Activated CD4-positive, alpha-beta T cell treated with anti-CD3 and anti-CD28 coated beads for 36 hours (primary cell): ENCODE measurements at regions not wholly inside any gene's neighbourhood (a gene's known extent, or its start where the extent isn't known, plus 50 kb on each side); places are given as distances from the start of the nearest gene placed in this dataset.
"Not testable (repeated sequence)": the region's sequence is repeated elsewhere in the genome, so short reads cannot be mapped to it uniquely, and the experiment has no call there.

ENCODE experiments used
- ATAC-seq: fragments of 200-7000 bp; cut with Tn5 transposase; one replicate; pipeline ENCODE4 v1.10.0; 2021; ENCODE audit warnings: mild to moderate bottlenecking, moderate library complexity
- CTCF ChIA-PET: fragments of 350-600 bp; sonication (Branson Sonifier 250); formaldehyde crosslinking; loops from one replicate; lab custom pipeline; 2021; ENCODE audit warnings: antibody characterized with exemption; lab: Charles Lee
- POLR2A ChIA-PET: fragments of 350-600 bp; sonication (Branson Sonifier 250); formaldehyde crosslinking; loops from one replicate; lab custom pipeline; 2021; ENCODE audit warnings: antibody characterized with exemption, inconsistent platforms; lab: Charles Lee
- DNase-seq: peaks from one replicate; pipeline ENCODE4 v3.0.0-alpha.2; 2020
- H3K27ac Mint-ChIP-seq: one replicate; pipeline ENCODE4 v1.8.0; 2021; ENCODE audit warnings: mixed read lengths
- H3K27me3 Mint-ChIP-seq: one replicate; pipeline ENCODE4 v1.8.0; 2021; ENCODE audit warnings: mixed read lengths
- H3K36me3 Mint-ChIP-seq: one replicate; pipeline ENCODE4 v1.8.0; 2021; ENCODE audit warnings: low read depth, mixed read lengths
- H3K4me1 Mint-ChIP-seq: one replicate; pipeline ENCODE4 v1.8.0; 2021; ENCODE audit warnings: mixed read lengths
- H3K4me3 Mint-ChIP-seq: one replicate; pipeline ENCODE4 v1.8.0; 2021; ENCODE audit warnings: mild to moderate bottlenecking, moderate library complexity, mixed read lengths
- H3K9me3 Mint-ChIP-seq: one replicate; pipeline ENCODE4 v1.8.0; 2021; ENCODE audit warnings: low read depth, mixed read lengths
- intact Hi-C, 2 experiments: fragments of 100-400 bp; cut with DNase I in 1 of 2; cut with micrococcal nuclease in 1 of 2; formaldehyde crosslinking; loops; one replicate each; pipeline versions ENCODE4 v1.14.2 to v1.15.1; 2022 to 2024; cut with DNase I, micrococcal nuclease

DNA sequence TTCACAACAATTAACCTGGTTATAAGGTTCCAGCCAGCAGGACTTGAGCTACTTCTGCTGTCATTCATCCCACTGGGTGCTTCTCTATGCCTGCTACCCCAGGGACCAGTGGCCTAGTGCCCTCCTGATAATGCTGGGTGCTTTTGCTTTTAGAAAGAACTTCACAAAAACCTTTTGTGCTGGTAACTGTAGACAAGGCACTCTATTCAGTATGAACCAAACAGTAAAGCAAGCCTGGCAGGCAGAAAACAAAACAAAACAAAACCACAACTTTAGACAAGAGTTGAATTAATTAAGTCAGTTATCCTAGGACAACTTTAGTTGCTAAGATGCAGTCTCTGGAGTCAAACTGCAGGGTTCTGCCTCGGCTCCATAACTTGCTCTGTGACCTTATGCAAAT is 61.9 kb upstream of the ADGRL2 start:
- intact Hi-C loops: no loop called here
- Mint-ChIP-seq H3K9me3 (no peaks in the 10 kb centered on the region), H3K4me1 (no peaks in the 10 kb centered on the region), H3K27ac (no peak overlapping the region), H3K36me3 (no peaks in the 10 kb centered on the region), H3K27me3 (no peaks in the 10 kb centered on the region), H3K4me3 (no peak overlapping the region)
- CTCF ChIA-PET: no interaction called here
- no peak for ATAC-seq
- POLR2A ChIA-PET: no interaction called here
- DNase-seq: no peak

DNA sequence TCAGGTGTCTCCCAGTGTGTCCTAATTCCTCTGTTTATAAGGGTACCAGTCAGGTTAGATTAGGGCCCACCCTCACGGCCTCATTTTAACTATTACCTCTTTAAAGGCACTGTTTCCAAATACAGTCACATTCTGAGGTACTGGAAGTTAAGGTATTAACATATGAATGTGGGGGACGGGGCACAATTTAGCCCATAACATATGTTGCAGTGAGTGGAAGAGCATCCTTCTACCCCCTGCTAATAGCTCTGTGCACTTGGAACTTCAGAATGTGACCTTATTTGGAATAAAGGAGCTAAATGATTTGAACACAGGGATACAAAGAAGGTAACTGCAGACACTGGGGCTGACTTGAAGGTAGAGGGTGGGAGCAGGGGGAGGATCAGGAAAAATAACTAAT is 67.3 kb upstream of the ADGRL2 start:
- ATAC-seq (no peak), DNase-seq (no peak)
- ChIA-PET CTCF (no interaction called here), POLR2A (no interaction called here)
- intact Hi-C loops: no loop called here
- Mint-ChIP-seq H3K4me3 (no peak overlapping the region), H3K9me3 (no peaks in the 10 kb centered on the region), H3K27ac (no peak overlapping the region), H3K4me1 (no peaks in the 10 kb centered on the region), H3K27me3 (no peaks in the 10 kb centered on the region), H3K36me3 (no peaks in the 10 kb centered on the region)

DNA sequence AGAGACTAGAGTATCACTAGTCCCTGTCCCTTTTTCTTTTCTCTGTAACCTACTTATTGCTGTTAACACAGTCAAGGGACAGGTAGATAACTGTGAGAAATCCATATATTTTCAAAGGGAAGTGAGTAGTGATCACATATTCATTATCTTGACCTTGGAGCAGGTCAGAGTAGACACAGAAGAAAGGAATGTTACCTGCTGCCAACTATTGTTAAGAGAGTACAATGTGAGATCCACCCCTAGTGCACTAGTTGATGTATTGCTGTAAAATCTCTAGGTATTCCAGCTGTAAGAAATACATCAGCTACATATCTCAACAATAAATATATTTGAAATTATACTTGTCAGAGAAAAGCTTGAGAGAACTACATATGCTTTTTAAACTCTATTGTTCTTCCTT is 68.7 kb upstream of the ADGRL2 start:
- no peak overlapping the region for H3K27ac Mint-ChIP-seq
- no peaks in the 10 kb centered on the region for H3K27me3 Mint-ChIP-seq
- DNase-seq: no peak
- ChIA-PET CTCF (interaction anchor here (0.9 kb wide), 1 partner anchor 12 kb away, joined by 3 read pairs; no protein-coding TSS in a partner anchor), POLR2A (interaction anchor here (0.6 kb wide), 1 partner anchor 11 kb away, joined by 5 read pairs; no protein-coding TSS in a partner anchor)
- no peak for ATAC-seq
- no peak overlapping the region for H3K4me3 Mint-ChIP-seq
- H3K36me3 Mint-ChIP-seq: no peaks in the 10 kb centered on the region
- intact Hi-C loops: no loop called here
- H3K4me1 Mint-ChIP-seq: no peaks in the 10 kb centered on the region
- H3K9me3 Mint-ChIP-seq: no peaks in the 10 kb centered on the region

DNA sequence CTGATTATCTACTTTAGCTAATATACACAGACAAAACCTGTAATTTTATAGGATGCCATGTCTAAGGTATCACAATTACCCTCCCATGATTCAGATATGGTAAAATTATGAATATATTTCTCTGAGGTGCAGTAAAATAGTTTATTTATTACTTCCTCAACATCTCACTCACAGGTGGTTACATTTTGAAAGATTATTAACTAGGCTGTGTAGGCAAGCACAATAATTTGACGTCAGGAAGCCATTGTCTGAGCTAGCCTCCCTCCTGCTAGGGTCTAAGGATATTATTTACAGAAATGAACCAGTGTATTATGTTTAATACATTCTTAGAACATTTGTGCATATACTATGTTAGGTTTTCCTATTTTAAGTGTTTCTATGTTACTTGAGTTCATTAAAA is 69.9 kb upstream of the ADGRL2 start:
- H3K36me3 Mint-ChIP-seq: no peaks in the 10 kb centered on the region
- ChIA-PET CTCF (no interaction called here), POLR2A (no interaction called here)
- ATAC-seq (no peak), DNase-seq (no peak)
- no peaks in the 10 kb centered on the region for H3K4me1 Mint-ChIP-seq
- H3K9me3 Mint-ChIP-seq: no peaks in the 10 kb centered on the region
- intact Hi-C loops: no loop called here
- H3K27me3 Mint-ChIP-seq: no peaks in the 10 kb centered on the region
- no peak overlapping the region for H3K4me3 Mint-ChIP-seq
- H3K27ac Mint-ChIP-seq: no peak overlapping the region

DNA sequence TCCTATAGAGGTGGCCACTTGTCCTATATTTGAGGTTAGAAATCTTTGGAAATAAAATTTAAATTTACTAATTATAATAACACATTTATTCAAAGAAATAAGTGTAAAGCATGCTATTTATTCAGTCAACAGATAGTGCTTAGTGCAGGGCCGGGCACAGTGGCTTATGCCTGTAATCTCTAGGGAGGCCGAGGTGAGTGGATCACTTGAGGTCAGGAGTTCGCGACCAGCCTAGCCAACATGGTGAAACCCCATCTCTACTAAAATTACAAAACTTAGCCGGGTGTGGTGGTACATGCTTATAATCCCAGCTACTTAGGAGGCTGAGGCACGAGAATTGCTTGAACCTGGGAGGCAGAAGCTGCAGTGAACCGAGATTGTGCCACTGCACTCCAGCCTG is 70.4 kb upstream of the ADGRL2 start:
- H3K9me3 Mint-ChIP-seq, H3K27me3 Mint-ChIP-seq, H3K4me1 Mint-ChIP-seq, DNase-seq, ATAC-seq, H3K4me3 Mint-ChIP-seq, H3K36me3 Mint-ChIP-seq, POLR2A ChIA-PET, intact Hi-C loops, CTCF ChIA-PET, H3K27ac Mint-ChIP-seq: not testable (repeated sequence)

DNA sequence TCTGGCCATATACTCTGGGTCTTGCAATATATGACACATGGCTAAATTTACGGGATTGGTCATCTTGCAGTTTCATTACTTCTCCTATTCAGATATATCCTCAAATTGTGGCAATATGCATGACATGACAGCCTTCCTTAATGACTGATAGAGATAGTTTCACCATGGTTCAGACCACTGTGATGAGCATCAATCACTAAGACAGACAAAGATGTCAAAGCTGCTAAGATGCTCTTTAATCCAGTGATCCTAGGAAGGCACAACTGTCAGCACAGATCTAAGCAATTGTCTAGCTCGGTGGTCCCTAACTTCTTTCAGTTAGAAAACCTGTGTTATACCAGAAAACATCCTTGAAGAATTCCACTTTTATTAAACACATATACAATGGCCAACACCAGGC is 70.9 kb upstream of the ADGRL2 start:
- no peaks in the 10 kb centered on the region for H3K9me3 Mint-ChIP-seq
- H3K4me1 Mint-ChIP-seq: no peaks in the 10 kb centered on the region
- no peaks in the 10 kb centered on the region for H3K36me3 Mint-ChIP-seq
- H3K27me3 Mint-ChIP-seq: no peaks in the 10 kb centered on the region
- no peak overlapping the region for H3K4me3 Mint-ChIP-seq
- intact Hi-C loops: no loop called here
- ChIA-PET POLR2A (no interaction called here), CTCF (no interaction called here)
- ATAC-seq (no peak), DNase-seq (no peak)
- H3K27ac Mint-ChIP-seq: no peak overlapping the region

DNA sequence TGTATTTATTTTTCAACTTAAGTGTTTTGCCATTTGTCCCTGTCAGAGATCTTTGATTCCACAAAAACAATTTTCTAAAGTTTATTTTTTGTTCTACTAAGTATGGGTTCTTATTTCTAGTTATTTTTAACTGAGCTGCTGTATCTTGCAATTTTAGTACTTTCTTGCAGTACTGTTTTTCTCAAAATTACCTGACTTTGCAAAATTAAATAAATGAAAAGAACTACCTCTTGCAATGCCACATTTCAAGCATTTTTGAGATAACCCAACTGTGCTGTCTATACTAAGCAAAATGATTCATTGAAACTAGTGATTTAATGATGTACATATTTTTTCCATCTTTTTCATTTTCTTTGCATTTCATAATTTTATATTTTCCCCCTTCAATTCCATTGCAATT is 71.5 kb upstream of the ADGRL2 start:
- DNase-seq (no peak), ATAC-seq (no peak)
- ChIA-PET CTCF (no interaction called here), POLR2A (no interaction called here)
- no peaks in the 10 kb centered on the region for H3K27me3 Mint-ChIP-seq
- H3K36me3 Mint-ChIP-seq: no peaks in the 10 kb centered on the region
- no peak overlapping the region for H3K27ac Mint-ChIP-seq
- intact Hi-C loops: no loop called here
- no peak overlapping the region for H3K4me3 Mint-ChIP-seq
- no peaks in the 10 kb centered on the region for H3K9me3 Mint-ChIP-seq
- no peaks in the 10 kb centered on the region for H3K4me1 Mint-ChIP-seq

DNA sequence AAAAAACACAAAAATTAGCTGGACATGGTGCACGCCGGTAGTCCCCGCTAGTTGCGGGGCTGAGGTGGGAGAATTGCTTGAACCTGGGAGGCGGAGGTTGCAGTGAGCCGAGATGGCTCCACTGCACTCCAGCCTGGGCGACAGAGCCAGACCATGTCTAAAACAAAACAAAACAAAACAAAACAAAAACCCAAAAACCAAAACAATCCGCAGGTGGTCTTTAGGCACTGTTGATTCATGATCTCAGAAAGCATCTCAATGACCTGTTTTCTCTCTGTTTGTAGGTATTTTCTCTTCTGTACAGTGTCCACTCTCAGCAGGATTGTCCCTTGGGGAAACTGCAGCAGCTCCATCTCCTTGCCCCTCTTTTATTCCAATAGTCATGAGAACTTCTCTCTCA is 74.9 kb upstream of the ADGRL2 start:
- no peaks in the 10 kb centered on the region for H3K36me3 Mint-ChIP-seq
- H3K4me1 Mint-ChIP-seq: no peaks in the 10 kb centered on the region
- no peak for DNase-seq
- H3K4me3 Mint-ChIP-seq: no peak overlapping the region
- peaks cover 2% of the 10 kb centered on the region for H3K9me3 Mint-ChIP-seq
- ATAC-seq: no peak
- no peaks in the 10 kb centered on the region for H3K27me3 Mint-ChIP-seq
- intact Hi-C loops: no loop called here
- H3K27ac Mint-ChIP-seq: no peak overlapping the region
- ChIA-PET POLR2A (no interaction called here), CTCF (no interaction called here)

DNA sequence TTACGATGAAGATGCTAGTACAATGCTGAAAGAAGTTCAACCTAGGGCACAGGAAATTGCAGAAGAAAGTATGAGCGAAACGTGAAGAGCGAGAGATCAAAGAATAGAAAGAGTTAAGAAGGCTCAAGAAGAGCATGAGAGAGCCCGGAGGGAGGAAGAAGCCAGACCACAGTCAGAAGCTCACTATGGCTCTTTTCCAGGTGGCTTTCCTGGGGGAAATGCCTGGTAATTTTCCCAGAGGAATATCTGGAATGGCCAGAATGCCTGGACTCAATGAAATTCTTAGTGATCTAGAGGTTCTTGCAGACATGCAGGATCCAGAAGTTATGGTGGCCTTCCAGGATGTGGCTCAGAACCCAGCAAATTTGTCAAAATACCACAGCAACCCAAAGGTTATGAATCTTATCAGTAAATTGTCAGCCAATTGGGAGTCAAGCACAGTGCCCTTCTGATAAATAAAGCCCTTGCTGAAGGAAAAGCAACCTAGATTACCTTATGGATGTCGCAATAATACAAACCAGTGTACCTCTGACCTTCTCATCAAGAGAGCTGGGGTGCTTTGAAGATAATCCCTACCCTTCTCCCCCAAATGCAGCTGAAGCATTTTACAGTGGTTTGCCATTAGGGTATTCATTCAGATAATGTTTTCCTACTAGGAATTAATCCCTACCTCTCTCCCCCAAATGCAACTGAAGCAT is 78.0 kb upstream of the ADGRL2 start:
- H3K4me3 Mint-ChIP-seq, H3K9me3 Mint-ChIP-seq, ATAC-seq, H3K27ac Mint-ChIP-seq, H3K36me3 Mint-ChIP-seq, intact Hi-C loops, POLR2A ChIA-PET, H3K27me3 Mint-ChIP-seq, DNase-seq, CTCF ChIA-PET, H3K4me1 Mint-ChIP-seq: not testable (repeated sequence)

DNA sequence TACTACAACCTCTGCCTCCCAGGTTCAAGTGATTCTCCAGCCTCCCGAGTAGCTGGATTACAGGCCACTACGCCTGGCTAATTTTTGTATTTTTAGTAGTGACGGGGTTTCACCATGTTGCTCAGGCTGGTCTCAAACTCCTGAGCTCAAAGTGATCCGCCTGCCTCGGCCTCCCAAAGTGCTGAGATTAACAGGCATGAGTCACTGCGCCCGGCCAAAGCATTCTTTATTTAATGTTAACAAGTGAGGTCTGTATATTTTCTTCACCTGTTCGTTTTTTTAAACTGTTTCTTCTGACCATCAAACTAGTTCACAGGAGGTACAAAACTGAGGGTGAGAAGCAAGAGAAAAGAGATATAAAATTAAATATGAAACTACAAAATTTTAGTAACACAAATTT is 80.5 kb upstream of the ADGRL2 start:
- H3K27ac Mint-ChIP-seq, H3K9me3 Mint-ChIP-seq, H3K27me3 Mint-ChIP-seq, H3K4me1 Mint-ChIP-seq, ATAC-seq, DNase-seq, H3K36me3 Mint-ChIP-seq, POLR2A ChIA-PET, intact Hi-C loops, H3K4me3 Mint-ChIP-seq: not testable (repeated sequence)
- CTCF ChIA-PET: interaction anchor here (1.0 kb wide), 1 partner anchor 128 kb away, joined by 3 read pairs; no protein-coding TSS in a partner anchor

DNA sequence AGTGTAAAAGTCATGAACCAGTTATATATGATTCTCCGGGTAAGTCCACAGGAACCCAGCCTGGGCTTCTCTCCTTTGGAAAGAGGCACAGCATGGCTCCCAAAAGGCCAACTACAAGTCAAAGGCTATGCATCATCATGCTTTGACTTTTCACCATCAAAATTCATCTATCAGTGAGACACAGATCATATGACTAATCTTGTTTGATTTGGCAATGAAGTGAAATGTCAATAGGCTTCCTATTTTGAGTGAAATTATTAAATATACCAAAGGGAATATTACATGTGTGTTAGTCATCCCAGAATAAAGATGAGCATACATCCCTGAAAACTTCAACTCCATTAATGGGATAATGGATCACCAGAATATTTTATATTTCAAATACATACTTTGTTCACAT is 83.5 kb upstream of the ADGRL2 start:
- no peaks in the 10 kb centered on the region for H3K9me3 Mint-ChIP-seq
- DNase-seq: no peak

DNA sequence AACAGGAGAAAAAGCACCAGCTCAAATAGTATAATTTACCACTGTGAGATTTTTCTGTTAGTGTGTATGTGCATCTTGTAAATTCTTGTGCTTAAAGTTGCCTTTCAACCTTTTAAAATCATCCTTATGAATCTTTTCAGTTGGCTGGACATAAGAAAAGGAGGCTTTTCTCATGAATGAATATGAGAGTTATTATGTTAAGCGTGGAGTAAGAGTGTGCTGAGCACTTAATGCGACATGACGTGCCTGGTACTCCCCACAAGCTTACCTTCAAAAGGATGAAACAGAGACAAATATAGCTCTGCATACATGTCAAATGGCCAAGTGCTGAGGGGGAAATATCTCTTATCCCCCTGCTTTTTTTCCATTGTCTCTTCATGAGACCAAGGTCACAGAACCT is 85.3 kb upstream of the ADGRL2 start:
- Mint-ChIP-seq H3K9me3 (no peaks in the 10 kb centered on the region), H3K36me3 (no peaks in the 10 kb centered on the region), H3K4me3 (no peak overlapping the region), H3K27me3 (no peaks in the 10 kb centered on the region), H3K27ac (no peak overlapping the region), H3K4me1 (no peaks in the 10 kb centered on the region)
- ATAC-seq (no peak), DNase-seq (no peak)
- ChIA-PET CTCF (interaction anchor here (0.7 to 1.3 kb wide), 3 partner anchors 13 to 78 kb away, joined by 3 to 4 read pairs (median 4); no protein-coding TSS in a partner anchor), POLR2A (no interaction called here)
- intact Hi-C loops: no loop called here

More for the DNA sequence above, 83.5 kb upstream of the ADGRL2 start:
- no peaks in the 10 kb centered on the region for H3K4me1 Mint-ChIP-seq
- intact Hi-C loops: no loop called here
- no peaks in the 10 kb centered on the region for H3K27me3 Mint-ChIP-seq
- H3K36me3 Mint-ChIP-seq: no peaks in the 10 kb centered on the region
- H3K27ac Mint-ChIP-seq: no peak overlapping the region
- POLR2A ChIA-PET: no interaction called here
- CTCF ChIA-PET: no interaction called here
- ATAC-seq: no peak
- no peak overlapping the region for H3K4me3 Mint-ChIP-seq
